Chondrocyte (in vitro differentiated cells): ENCODE measurements at regions not wholly inside any gene's neighbourhood (a gene's known extent, or its start where the extent isn't known, plus 50 kb on each side); places are given as distances from the start of the nearest gene placed in this dataset.

Source experiments
- DNase-seq: peaks from one replicate; pipeline ENCODE4 v3.0.0; 2021; ENCODE audit warnings: mixed read lengths, low spot score
- H3K27ac Mint-ChIP-seq: one replicate; pipeline ENCODE4 v1.8.0; 2021; ENCODE audit warnings: mild to moderate bottlenecking, moderate library complexity, mixed read lengths; ENCODE audit not compliant: unreplicated experiment
- H3K27me3 Mint-ChIP-seq: 2 replicates; pipeline ENCODE4 v1.8.0; 2021; ENCODE audit warnings: low read depth, mixed read lengths
- H3K36me3 Mint-ChIP-seq: 2 replicates; pipeline ENCODE4 v1.8.0; 2021; ENCODE audit warnings: low read depth, mixed read lengths
- H3K4me1 Mint-ChIP-seq: 2 replicates; pipeline ENCODE4 v1.8.0; 2021; ENCODE audit warnings: low read depth, mild to moderate bottlenecking, mixed read lengths
- H3K4me3 Mint-ChIP-seq: one replicate; pipeline ENCODE4 v1.8.0; 2021; ENCODE audit warnings: mild to moderate bottlenecking, moderate library complexity, mixed read lengths; ENCODE audit not compliant: unreplicated experiment
- H3K9me3 Mint-ChIP-seq: 2 replicates; pipeline ENCODE4 v1.8.0; 2021; ENCODE audit warnings: low read depth, mixed read lengths
- TF ChIP-seq, protein P1 (sequence below): fragments of 200-600 bp; sonication (generic); IDR thresholded peaks from 2 replicates; pipeline ENCODE4 v1.5.0; 2021; ENCODE audit warnings: antibody characterized with exemption, mild to moderate bottlenecking, moderate library complexity

DNA sequence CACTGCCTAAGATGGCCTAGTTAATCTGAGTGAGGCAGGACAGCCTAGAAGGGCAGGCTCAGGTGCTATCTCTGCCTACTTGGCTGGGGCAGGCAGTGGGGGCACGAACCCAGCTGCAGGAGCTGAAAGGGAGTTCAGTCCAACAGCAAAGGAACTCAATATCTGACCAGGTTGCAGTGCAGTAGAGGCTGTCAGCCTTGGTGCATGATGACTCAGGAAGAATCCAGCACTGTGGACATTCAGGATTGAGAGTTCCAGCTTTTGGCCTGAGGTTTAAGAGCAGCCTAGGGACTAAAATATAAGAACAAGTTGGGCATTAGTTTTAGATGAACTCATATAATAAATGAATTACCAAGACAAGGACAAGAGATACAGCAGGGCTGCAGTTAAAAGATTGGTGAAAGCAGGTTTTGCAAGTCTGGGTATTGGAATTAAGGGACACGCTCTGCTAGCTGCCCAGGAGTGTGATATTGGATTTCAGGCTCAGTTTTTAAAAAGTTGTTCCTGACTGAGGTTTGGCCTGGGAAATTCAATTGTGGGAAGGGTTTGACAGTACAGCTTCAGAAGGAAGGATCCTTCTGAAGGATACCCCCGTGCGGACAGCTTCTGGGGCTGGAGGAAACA, 64.7 kb upstream of the ATG10 start:
- Mint-ChIP-seq H3K27ac (no peak overlapping the region), H3K9me3 (no peaks in the 10 kb centered on the region)

DNA sequence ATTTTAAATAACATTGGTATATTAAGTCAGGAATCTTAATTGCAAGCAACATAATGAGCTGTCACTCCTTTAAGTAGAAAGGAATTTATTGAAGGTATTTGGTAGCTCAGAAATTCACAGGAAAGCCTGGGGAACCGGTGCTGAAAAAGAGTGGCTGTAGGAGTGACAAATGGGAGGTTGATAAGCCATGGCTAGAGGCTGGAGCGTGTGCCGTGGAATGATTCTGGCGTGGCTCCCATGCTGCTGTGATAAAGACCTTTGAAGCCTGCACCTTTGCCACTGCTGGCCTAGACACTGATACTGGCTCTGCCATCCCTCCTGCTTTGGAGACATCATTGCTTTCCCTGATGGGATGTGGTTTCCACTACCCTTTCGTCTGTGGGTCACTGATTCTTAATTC, 65.7 kb upstream of the ATG10 start:
- peaks cover 8% of the 10 kb centered on the region for H3K4me1 Mint-ChIP-seq
- no peaks in the 10 kb centered on the region for H3K9me3 Mint-ChIP-seq
- no peak for DNase-seq
- no peak overlapping the region for H3K27ac Mint-ChIP-seq
- no peak overlapping the region for H3K4me3 Mint-ChIP-seq
- no peaks in the 10 kb centered on the region for H3K27me3 Mint-ChIP-seq
- TF ChIP-seq, protein P1, sequence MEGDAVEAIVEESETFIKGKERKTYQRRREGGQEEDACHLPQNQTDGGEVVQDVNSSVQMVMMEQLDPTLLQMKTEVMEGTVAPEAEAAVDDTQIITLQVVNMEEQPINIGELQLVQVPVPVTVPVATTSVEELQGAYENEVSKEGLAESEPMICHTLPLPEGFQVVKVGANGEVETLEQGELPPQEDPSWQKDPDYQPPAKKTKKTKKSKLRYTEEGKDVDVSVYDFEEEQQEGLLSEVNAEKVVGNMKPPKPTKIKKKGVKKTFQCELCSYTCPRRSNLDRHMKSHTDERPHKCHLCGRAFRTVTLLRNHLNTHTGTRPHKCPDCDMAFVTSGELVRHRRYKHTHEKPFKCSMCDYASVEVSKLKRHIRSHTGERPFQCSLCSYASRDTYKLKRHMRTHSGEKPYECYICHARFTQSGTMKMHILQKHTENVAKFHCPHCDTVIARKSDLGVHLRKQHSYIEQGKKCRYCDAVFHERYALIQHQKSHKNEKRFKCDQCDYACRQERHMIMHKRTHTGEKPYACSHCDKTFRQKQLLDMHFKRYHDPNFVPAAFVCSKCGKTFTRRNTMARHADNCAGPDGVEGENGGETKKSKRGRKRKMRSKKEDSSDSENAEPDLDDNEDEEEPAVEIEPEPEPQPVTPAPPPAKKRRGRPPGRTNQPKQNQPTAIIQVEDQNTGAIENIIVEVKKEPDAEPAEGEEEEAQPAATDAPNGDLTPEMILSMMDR: no peak
- H3K36me3 Mint-ChIP-seq: peaks cover 3% of the 10 kb centered on the region

More for the DNA sequence above, 64.7 kb upstream of the ATG10 start:
- Mint-ChIP-seq H3K36me3 (no peaks in the 10 kb centered on the region), H3K4me3 (no peak overlapping the region), H3K27me3 (no peaks in the 10 kb centered on the region), H3K4me1 (peaks cover 8% of the 10 kb centered on the region)
- DNase-seq: no peak
- TF ChIP-seq, protein P1: no peak

DNA sequence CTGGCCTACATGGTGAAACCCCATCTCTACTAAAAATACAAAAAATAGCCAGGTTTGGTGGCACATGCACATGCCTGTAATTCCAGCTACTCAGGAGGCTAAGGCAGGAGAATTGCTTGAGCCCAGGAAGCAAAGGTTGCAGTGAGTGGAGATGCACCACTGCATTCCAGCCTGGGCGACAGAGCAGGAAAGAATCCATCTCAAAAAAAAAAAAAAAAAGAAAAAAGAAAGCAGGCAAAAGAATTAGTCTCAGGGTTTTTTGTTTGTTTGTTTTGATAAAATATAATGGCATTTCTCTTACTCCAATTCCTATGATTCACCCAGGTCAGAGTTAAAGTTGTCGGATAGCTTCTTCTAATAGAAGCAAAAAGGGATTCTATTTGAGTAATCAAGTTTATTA, 67.0 kb upstream of the ATG10 start:
- Mint-ChIP-seq H3K36me3 (peaks cover 3% of the 10 kb centered on the region), H3K4me3 (no peak overlapping the region), H3K27ac (peak overlapping the region; percentile 1), H3K9me3 (no peaks in the 10 kb centered on the region), H3K4me1 (peaks cover 8% of the 10 kb centered on the region), H3K27me3 (no peaks in the 10 kb centered on the region)
- no peak for DNase-seq
- TF ChIP-seq, protein P1: no peak

DNA sequence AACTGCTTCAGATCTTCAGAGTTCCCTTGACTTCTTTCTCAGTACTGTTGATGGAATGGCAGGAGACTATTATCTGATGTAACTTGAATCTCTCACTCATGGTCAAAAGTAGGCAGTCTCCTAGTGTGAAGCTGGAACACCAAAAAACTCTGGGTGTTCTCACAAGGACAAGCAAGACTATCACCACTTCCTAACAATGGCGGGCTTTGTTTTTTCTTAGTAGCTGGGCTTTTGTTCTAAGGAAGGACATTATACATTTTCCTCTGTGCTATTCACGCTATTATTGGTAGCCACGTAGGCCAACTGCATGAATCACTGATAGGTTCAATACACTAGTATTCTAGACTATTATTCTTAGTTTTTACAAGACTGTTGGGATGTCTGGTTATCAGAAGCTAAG, 67.7 kb upstream of the ATG10 start:
- H3K27me3 Mint-ChIP-seq: no peaks in the 10 kb centered on the region
- H3K9me3 Mint-ChIP-seq: no peaks in the 10 kb centered on the region
- H3K4me1 Mint-ChIP-seq: peaks cover 8% of the 10 kb centered on the region
- H3K27ac Mint-ChIP-seq: peak overlapping the region; percentile 8
- no peak for DNase-seq
- H3K4me3 Mint-ChIP-seq: no peak overlapping the region
- peaks cover 3% of the 10 kb centered on the region for H3K36me3 Mint-ChIP-seq
- TF ChIP-seq, protein P1: no peak

DNA sequence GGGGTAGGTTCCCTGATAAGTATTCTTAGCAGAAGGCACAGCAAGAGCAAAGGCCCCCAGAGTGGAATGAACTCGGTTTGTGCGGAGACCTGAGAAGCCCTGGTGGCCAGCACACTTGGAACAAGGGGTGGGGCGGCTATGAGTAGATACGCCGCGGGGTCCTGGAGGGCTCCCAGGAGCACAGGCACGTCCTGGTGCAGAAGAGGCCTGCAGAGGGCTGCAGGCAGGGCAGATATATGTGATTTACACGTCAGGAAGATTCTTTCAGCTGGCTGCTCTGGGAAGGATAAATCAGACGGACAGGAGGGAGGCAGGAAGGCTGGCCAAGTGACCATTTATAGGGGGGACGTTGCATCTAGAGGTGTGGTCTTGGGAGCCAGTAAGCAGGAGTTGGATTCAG, 70.2 kb upstream of the ATG10 start:
- no peak for DNase-seq
- no peak overlapping the region for H3K4me3 Mint-ChIP-seq
- H3K36me3 Mint-ChIP-seq: peaks cover 3% of the 10 kb centered on the region
- H3K9me3 Mint-ChIP-seq: no peaks in the 10 kb centered on the region
- H3K27me3 Mint-ChIP-seq: no peaks in the 10 kb centered on the region
- H3K4me1 Mint-ChIP-seq: peaks cover 8% of the 10 kb centered on the region
- H3K27ac Mint-ChIP-seq: no peak overlapping the region
- TF ChIP-seq, protein P1: no peak
